IMR-90 (cell line): ENCODE measurements at regions not wholly inside any gene's neighbourhood (a gene's known extent, or its start where the extent isn't known, plus 50 kb on each side); places are given as distances from the start of the nearest gene placed in this dataset.

Source experiments
- CEBPB ChIP-seq: IDR thresholded peaks from 2 replicates; pipeline ENCODE4 v1.6.1; 2012; ENCODE audit warnings: low read depth, low read length, improper control_type of control experiment
- CHD1 ChIP-seq: IDR thresholded peaks from 2 replicates; pipeline ENCODE4 v1.6.1; 2012; ENCODE audit warnings: low read depth, low read length, improper control_type of control experiment
- CTCF ChIP-seq: conservative IDR thresholded peaks from 2 replicates; pipeline ENCODE4 v1.5.1; 2012; ENCODE audit warnings: mild to moderate bottlenecking, low read depth, low read length, improper control_type of control experiment
- ELK1 ChIP-seq: fragments of 150-350 bp; IDR thresholded peaks from 2 replicates; pipeline ENCODE4 v1.6.1; 2016; ENCODE audit warnings: low read depth, mild to moderate bottlenecking, low read length, moderate library complexity, borderline replicate concordance
- FOS ChIP-seq: fragments of 150-350 bp; IDR thresholded peaks from 2 replicates; pipeline ENCODE4 v1.6.1; 2016; ENCODE audit warnings: low read depth, low read length
- MAZ ChIP-seq: IDR thresholded peaks from 2 replicates; pipeline ENCODE4 v1.6.1; 2012; ENCODE audit warnings: low read depth, mild to moderate bottlenecking, low read length, improper control_type of control experiment, moderate library complexity, borderline replicate concordance
- MXI1 ChIP-seq: IDR thresholded peaks from 2 replicates; pipeline ENCODE4 v1.6.1; 2012; ENCODE audit warnings: low read depth, mild to moderate bottlenecking, low read length, moderate library complexity, borderline replicate concordance
- NFE2L2 ChIP-seq: fragments of 150-350 bp; IDR thresholded peaks from 2 replicates; pipeline ENCODE4 v1.6.1; 2016; ENCODE audit warnings: low read depth, mild to moderate bottlenecking, low read length
- POLR2A ChIP-seq: IDR thresholded peaks from 2 replicates; pipeline ENCODE4 v1.6.1; 2012; ENCODE audit warnings: mild to moderate bottlenecking, low read depth, low read length
- RAD21 ChIP-seq: IDR thresholded peaks from 2 replicates; pipeline ENCODE4 v1.6.1; 2012; ENCODE audit warnings: low read length, improper control_type of control experiment
- RFX5 ChIP-seq: IDR thresholded peaks from 2 replicates; pipeline ENCODE4 v1.8.0; 2012; ENCODE audit warnings: low read depth, mild to moderate bottlenecking, low read length, moderate library complexity
- SMC3 ChIP-seq: fragments of 150-350 bp; IDR thresholded peaks from 2 replicates; pipeline ENCODE4 v1.6.1; 2016; ENCODE audit warnings: low read depth, mild to moderate bottlenecking, antibody characterized with exemption, low read length, moderate library complexity
- TF ChIP-seq, protein P1 (sequence below): fragments of 150-350 bp; IDR thresholded peaks from 2 replicates; pipeline ENCODE4 v1.6.1; 2017; ENCODE audit warnings: mild to moderate bottlenecking, antibody characterized with exemption, low read length, low read depth

GRCh38 chr6:8321671-8322404, 113.5 kb downstream of the SLC35B3 start:
- TF ChIP-seq POLR2A, result no peak
- no peak for TF ChIP-seq CTCF
- no peak for TF ChIP-seq NFE2L2
- no peak for TF ChIP-seq CEBPB
- no peak for TF ChIP-seq MAZ
- no peak for TF ChIP-seq RAD21
- no peak for TF ChIP-seq RFX5
- no peak for TF ChIP-seq SMC3
- no peak for TF ChIP-seq ELK1
- TF ChIP-seq CHD1, result no peak
- TF ChIP-seq MXI1, result no peak
- TF ChIP-seq, protein P1, sequence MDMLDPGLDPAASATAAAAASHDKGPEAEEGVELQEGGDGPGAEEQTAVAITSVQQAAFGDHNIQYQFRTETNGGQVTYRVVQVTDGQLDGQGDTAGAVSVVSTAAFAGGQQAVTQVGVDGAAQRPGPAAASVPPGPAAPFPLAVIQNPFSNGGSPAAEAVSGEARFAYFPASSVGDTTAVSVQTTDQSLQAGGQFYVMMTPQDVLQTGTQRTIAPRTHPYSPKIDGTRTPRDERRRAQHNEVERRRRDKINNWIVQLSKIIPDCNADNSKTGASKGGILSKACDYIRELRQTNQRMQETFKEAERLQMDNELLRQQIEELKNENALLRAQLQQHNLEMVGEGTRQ, result no peak
- TF ChIP-seq FOS, result no peak
